GM12878 (cell line): ENCODE measurements at regions not wholly inside any gene's neighbourhood (a gene's known extent, or its start where the extent isn't known, plus 50 kb on each side); places are given as distances from the start of the nearest gene placed in this dataset.
A peak's percentile ranks its signal among the peaks of the same experiment; 100 is the strongest.

ENCODE experiments used
- ATAC-seq: fragments of 200-7000 bp; cut with Tn5 transposase; 3 replicates; pipeline ENCODE4 v1.9.1; 2020; ENCODE audit warnings: mild to moderate bottlenecking, moderate library complexity
- BruUV-seq: library from RNA; stranded (reverse); fragments of 400-500 nt; replicated peaks from 2 replicates; lab custom pipeline; 2021; lab: Mats Ljungman, UMichigan
- CTCF ChIA-PET: fragments of 300-600 bp; sonication (Branson Sonifier 250); formaldehyde crosslinking; extraction: SDS; loops from one replicate; lab custom pipeline; 2021; ENCODE audit warnings: inconsistent platforms; lab: Yijun Ruan, JAX
- POLR2A ChIA-PET: fragments of 350-600 bp; formaldehyde crosslinking; extraction: SDS; loops from one replicate; lab custom pipeline; 2021; ENCODE audit warnings: inconsistent platforms; lab: Charles Lee
- RAD21 ChIA-PET: fragments of 300-600 bp; sonication (Branson Sonifier 250); formaldehyde crosslinking; loops from one replicate; lab custom pipeline; 2023; ENCODE audit warnings: antibody characterized with exemption; ENCODE audit not compliant: unreplicated experiment; lab: Charles Lee
- SMC1A ChIA-PET: fragments of 300-600 bp; sonication (Branson Sonifier 250); formaldehyde crosslinking; loops from one replicate; lab custom pipeline; 2023; ENCODE audit not compliant: unreplicated experiment, uncharacterized antibody; lab: Charles Lee
- DNase-seq: peaks from one replicate; pipeline ENCODE4 v3.0.0-alpha.2; 2011; ENCODE audit warnings: low read depth, low spot score
- FAIRE-seq: peaks from 3 replicates; lab custom pipeline; 2011; peaks lifted over from hg19 to GRCh38; lab: Jason Lieb, UNC
- H2AFZ ChIP-seq: 2 replicates; pipeline ENCODE4 v1.6.0; 2011; ENCODE audit warnings: low read depth, low read length, control low read depth; ENCODE audit not compliant: control insufficient read depth
- H3K27ac ChIP-seq: 2 replicates; pipeline ENCODE4 v1.5.1; 2011; ENCODE audit warnings: control low read depth; ENCODE audit not compliant: control insufficient read depth, insufficient read depth
- H3K27me3 ChIP-seq, 2 experiments: replicated peaks in 1 of 2; 2 replicates each; pipeline versions ENCODE4 v1.6.0 to v1.6.1; 2011; ENCODE audit warnings: low read length in 1 of 2; ENCODE audit not compliant: control insufficient read depth in 2 of 2, insufficient read depth in 2 of 2
- H3K36me3 ChIP-seq, 2 experiments: 2 replicates each; pipeline ENCODE4 v1.5.1; 2011; ENCODE audit warnings: low read length in 1 of 2; ENCODE audit not compliant: control insufficient read depth in 2 of 2, insufficient read depth in 2 of 2
- H3K4me1 ChIP-seq: 2 replicates; pipeline ENCODE4 v1.6.1; 2011; ENCODE audit warnings: mild to moderate bottlenecking, low read length, moderate library complexity, mixed read lengths; ENCODE audit not compliant: control insufficient read depth, insufficient read depth
- H3K4me2 ChIP-seq: 2 replicates; pipeline ENCODE4 v1.6.0; 2011; ENCODE audit warnings: control low read depth; ENCODE audit not compliant: control insufficient read depth, insufficient read depth
- H3K4me3 ChIP-seq: fragments of 200-600 bp; sonication (generic); 2 replicates; pipeline ENCODE4 v1.5.1; 2016
- H3K79me2 ChIP-seq: 2 replicates; pipeline ENCODE4 v1.6.0; 2011; ENCODE audit warnings: low read length; ENCODE audit not compliant: control insufficient read depth, insufficient read depth
- H3K9ac ChIP-seq: 2 replicates; pipeline ENCODE4 v1.8.0; 2011; ENCODE audit warnings: low read length, control low read depth, mixed read lengths; ENCODE audit not compliant: control insufficient read depth, insufficient read depth
- H3K9me3 ChIP-seq: replicated peaks from 3 replicates; pipeline ENCODE4 v1.5.1; 2011; ENCODE audit warnings: mild to moderate bottlenecking, low read length; ENCODE audit not compliant: control insufficient read depth, insufficient read depth
- H4K20me1 ChIP-seq: 2 replicates; pipeline ENCODE4 v1.6.0; 2011; ENCODE audit not compliant: control insufficient read depth, insufficient read depth
- BACH1 ChIP-seq: fragments of 450-650 bp; IDR thresholded peaks from 2 replicates; pipeline ENCODE4 v1.6.1; 2017; ENCODE audit warnings: mild to moderate bottlenecking, borderline replicate concordance
- ELK1 ChIP-seq: IDR thresholded peaks from 2 replicates; pipeline ENCODE4 v1.6.1; 2012; ENCODE audit warnings: low read depth, low read length, improper control_type of control experiment
- EZH2 ChIP-seq: IDR thresholded peaks from 2 replicates; pipeline ENCODE4 v1.6.1; 2012; ENCODE audit warnings: low read depth, mild to moderate bottlenecking, control low read depth, inconsistent platforms, low read length, borderline replicate concordance; ENCODE audit not compliant: control insufficient read depth
- PAX5 ChIP-seq: IDR thresholded peaks from 2 replicates; pipeline ENCODE4 v1.6.1; 2011; ENCODE audit warnings: low read depth, low read length, borderline replicate concordance
- PBX3 ChIP-seq: IDR thresholded peaks from 2 replicates; pipeline ENCODE4 v1.6.1; 2011; ENCODE audit warnings: mild to moderate bottlenecking, low read depth, low read length, moderate library complexity; ENCODE audit not compliant: insufficient replicate concordance
- PML ChIP-seq: IDR thresholded peaks from 2 replicates; pipeline ENCODE4 v1.6.1; 2012; ENCODE audit warnings: low read length, inconsistent platforms
- SMAD1 ChIP-seq: fragments of 450-650 bp; IDR thresholded peaks from 2 replicates; pipeline ENCODE4 v1.6.1; 2018; ENCODE audit warnings: mild to moderate bottlenecking, low read depth; ENCODE audit not compliant: partially characterized antibody
- SMC3 ChIP-seq: IDR thresholded peaks from 2 replicates; pipeline ENCODE4 v1.6.1; 2011; ENCODE audit warnings: low read length, improper control_type of control experiment, borderline replicate concordance
- SUZ12 ChIP-seq: fragments of 200-600 bp; sonication (generic); IDR thresholded peaks from one replicate; pipeline ENCODE4 v1.6.1; 2018; ENCODE audit warnings: antibody characterized with exemption, mild to moderate bottlenecking; ENCODE audit not compliant: unreplicated experiment
- YBX1 ChIP-seq: fragments of 450-650 bp; IDR thresholded peaks from 2 replicates; pipeline ENCODE4 v1.6.1; 2016; ENCODE audit warnings: antibody characterized with exemption
- ZNF274 ChIP-seq: IDR thresholded peaks from one replicate; pipeline ENCODE4 v1.8.0; 2011; ENCODE audit not compliant: insufficient read length, insufficient read depth
- ZNF384 ChIP-seq: IDR thresholded peaks from 2 replicates; pipeline ENCODE4 v1.6.1; 2012; ENCODE audit warnings: low read depth, mild to moderate bottlenecking, low read length, improper control_type of control experiment, borderline replicate concordance
- ZNF592 ChIP-seq: fragments of 450-650 bp; IDR thresholded peaks from 2 replicates; pipeline ENCODE4 v1.6.1; 2017; ENCODE audit warnings: mild to moderate bottlenecking, moderate library complexity
- WGBS: methylation state at CpG from one replicate; pipeline ENCODE4 v1.1.6; 2016; ENCODE audit warnings: low lambda C conversion rate; ENCODE audit not compliant: insufficient replicate concordance, insufficient coverage; ENCODE audit errors: missing lambda C conversion rate; 5-methylcytosine and 5-hydroxymethylcytosine counted together
- in situ Hi-C: fragments of 300-500 bp; cut with MboI; formaldehyde crosslinking; loops from 9 replicates; pipeline ENCODE4 v1.14.3; 2018; ENCODE audit warnings: mixed read lengths
- intact Hi-C: fragments of 100-400 bp; cut with micrococcal nuclease; formaldehyde crosslinking; loops from one replicate; pipeline ENCODE4 v1.14.2; 2022; ENCODE audit not compliant: unreplicated experiment
- TF ChIP-seq, protein P1 (sequence below): fragments of 450-650 bp; IDR thresholded peaks from 2 replicates; pipeline ENCODE4 v1.6.1; 2016; ENCODE audit warnings: mild to moderate bottlenecking, moderate library complexity, borderline replicate concordance

GRCh38 chrX:42597481-42597880 lies 180.5 kb downstream of the PPP1R2C start:
- H3K36me3 ChIP-seq = no peaks in the 10 kb centered on the region
- intact Hi-C loops (no loop called here), in situ Hi-C loops (no loop called here)
- no peak overlapping the region for H3K9ac ChIP-seq
- ChIA-PET CTCF (no interaction called here), RAD21 (no interaction called here), SMC1A (no interaction called here), POLR2A (no interaction called here)
- H3K4me1 ChIP-seq = no peaks in the 10 kb centered on the region
- H3K4me2 ChIP-seq = no peak overlapping the region
- H3K9me3 ChIP-seq = no peaks in the 10 kb centered on the region
- ATAC-seq = no peak
- 9% methylated on average over 4 of the region's 4 CpGs for WGBS
- no TSS peak for BruUV-seq
- H3K4me3 ChIP-seq = no peak overlapping the region
- H2AFZ ChIP-seq = no peak overlapping the region
- DNase-seq = no peak
- no peaks in the 10 kb centered on the region for H4K20me1 ChIP-seq
- no peaks in the 10 kb centered on the region for H3K79me2 ChIP-seq
- TF ChIP-seq EZH2 = no peak
- TF ChIP-seq ZNF274 = no peak
- no peak for TF ChIP-seq BACH1
- TF ChIP-seq, protein P1, sequence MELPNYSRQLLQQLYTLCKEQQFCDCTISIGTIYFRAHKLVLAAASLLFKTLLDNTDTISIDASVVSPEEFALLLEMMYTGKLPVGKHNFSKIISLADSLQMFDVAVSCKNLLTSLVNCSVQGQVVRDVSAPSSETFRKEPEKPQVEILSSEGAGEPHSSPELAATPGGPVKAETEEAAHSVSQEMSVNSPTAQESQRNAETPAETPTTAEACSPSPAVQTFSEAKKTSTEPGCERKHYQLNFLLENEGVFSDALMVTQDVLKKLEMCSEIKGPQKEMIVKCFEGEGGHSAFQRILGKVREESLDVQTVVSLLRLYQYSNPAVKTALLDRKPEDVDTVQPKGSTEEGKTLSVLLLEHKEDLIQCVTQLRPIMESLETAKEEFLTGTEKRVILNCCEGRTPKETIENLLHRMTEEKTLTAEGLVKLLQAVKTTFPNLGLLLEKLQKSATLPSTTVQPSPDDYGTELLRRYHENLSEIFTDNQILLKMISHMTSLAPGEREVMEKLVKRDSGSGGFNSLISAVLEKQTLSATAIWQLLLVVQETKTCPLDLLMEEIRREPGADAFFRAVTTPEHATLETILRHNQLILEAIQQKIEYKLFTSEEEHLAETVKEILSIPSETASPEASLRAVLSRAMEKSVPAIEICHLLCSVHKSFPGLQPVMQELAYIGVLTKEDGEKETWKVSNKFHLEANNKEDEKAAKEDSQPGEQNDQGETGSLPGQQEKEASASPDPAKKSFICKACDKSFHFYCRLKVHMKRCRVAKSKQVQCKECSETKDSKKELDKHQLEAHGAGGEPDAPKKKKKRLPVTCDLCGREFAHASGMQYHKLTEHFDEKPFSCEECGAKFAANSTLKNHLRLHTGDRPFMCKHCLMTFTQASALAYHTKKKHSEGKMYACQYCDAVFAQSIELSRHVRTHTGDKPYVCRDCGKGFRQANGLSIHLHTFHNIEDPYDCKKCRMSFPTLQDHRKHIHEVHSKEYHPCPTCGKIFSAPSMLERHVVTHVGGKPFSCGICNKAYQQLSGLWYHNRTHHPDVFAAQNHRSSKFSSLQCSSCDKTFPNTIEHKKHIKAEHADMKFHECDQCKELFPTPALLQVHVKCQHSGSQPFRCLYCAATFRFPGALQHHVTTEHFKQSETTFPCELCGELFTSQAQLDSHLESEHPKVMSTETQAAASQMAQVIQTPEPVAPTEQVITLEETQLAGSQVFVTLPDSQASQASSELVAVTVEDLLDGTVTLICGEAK = no peak
- TF ChIP-seq YBX1 = no peak
- no peak for TF ChIP-seq SMC3
- TF ChIP-seq ZNF592 = no peak
- TF ChIP-seq ZNF384 = no peak
- no peak for TF ChIP-seq SMAD1
- no peak for TF ChIP-seq ELK1
- TF ChIP-seq SUZ12 = no peak
- TF ChIP-seq PML = no peak
- no peak for TF ChIP-seq PAX5
- TF ChIP-seq PBX3 = no peak
- no peaks in the 10 kb centered on the region for H3K27me3 ChIP-seq
- FAIRE-seq = peak; percentile 7
- H3K27ac ChIP-seq = no peak overlapping the region
